Activated CD4-positive, alpha-beta T cell treated with anti-CD3 and anti-CD28 coated beads, Interleukin-10, Interleukin-2, amounts not matched to agents 100 ng/mL and 50 ng/mL, durations not matched to agents 16 hours and 8 hours (primary cell): ENCODE measurements at regions not wholly inside any gene's neighbourhood (a gene's known extent, or its start where the extent isn't known, plus 50 kb on each side); places are given as distances from the start of the nearest gene placed in this dataset.

Experiments used
- DNase-seq: peaks from one replicate; pipeline ENCODE4 v3.0.0-alpha.2; 2020

DNA sequence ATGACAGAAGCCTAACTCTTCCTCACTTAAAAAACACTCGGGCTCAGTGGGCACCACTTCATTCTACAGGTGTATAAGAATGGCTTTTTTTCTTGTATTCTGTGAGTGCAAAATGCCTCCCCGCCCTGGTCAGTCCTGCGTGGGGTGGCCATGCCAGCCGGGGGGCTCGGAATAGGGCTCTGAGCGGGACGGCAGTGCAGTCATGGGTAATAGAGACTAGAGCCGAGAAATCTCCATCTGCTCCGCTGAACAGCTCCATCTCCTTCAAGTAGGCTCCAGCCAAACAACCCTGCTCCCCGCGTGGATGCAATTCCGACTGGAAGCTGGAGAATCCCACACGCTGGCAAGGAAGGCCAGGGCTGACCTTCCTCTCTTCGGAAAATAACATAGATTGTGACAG is 317.0 kb upstream of the IRX4 start:
- no peak for DNase-seq

DNA sequence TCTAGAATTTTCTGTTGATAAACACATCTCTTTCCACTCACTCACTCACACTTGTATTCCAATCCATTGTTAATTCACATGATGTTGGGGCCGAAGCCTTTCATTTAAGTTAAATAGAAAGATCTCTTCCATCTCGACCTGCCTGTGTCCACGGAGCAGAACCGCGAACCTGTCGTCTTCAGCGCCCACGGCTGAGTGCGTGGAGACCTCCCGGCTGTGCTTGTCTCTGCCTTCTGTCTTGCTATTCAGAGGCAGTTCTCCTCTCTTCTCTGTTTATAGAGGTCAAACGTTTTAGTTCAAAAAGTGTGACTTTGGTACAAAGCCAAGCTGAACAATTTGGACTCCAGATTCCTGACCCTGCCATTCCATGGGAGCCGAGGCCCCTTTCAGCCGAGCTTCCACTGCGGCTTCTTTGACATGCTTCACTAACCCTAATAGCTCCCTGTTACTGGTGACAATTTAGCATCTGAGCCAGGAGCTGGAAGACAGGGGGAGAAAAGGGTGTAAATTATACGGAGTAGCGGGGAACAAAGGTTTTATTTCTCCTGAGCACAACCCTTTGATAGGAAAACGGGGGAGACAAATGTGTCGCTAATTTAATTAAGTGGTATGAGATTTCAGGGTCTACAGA is 314.4 kb upstream of the IRX4 start:
- no peak for DNase-seq

DNA sequence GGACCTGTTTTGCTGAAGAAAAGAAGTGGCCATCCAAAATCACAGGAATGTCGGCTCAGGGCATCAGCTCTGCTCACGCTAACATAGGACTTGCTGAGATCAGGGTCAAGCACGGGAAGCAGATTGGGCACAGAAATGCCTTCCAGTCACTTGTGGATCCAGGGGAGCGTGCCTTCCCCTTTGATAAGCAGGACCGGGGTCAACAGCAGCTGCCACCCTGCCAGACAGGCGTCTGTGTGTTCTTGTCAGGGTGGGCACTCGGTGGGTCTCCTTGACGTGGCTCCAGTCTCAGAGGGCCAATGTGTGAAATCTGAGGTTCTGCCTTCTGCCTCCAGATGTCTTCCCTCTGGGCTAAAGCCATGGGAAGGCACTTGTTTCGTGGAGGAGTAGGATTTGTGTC is 313.7 kb upstream of the IRX4 start:
- DNase-seq: no peak

DNA sequence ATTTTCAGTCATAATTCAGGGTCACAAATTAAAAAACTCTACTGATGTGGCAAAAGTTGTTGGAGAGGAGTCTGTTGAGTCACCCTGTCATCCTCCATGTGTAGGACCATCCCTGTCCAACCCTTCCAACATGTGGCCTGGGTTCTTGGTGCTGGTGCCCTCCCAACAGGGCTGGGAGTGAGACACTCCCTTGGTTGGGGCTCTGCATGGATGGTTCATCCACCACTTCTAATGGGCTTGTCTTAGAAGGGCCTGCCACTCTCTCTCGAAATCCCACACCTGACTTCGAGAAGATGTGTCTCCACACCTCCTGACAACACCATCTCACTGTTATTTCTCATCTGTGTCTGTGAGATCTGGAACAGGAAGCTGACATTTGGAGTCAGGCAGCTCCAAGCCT is 312.2 kb upstream of the IRX4 start:
- DNase-seq: no peak

DNA sequence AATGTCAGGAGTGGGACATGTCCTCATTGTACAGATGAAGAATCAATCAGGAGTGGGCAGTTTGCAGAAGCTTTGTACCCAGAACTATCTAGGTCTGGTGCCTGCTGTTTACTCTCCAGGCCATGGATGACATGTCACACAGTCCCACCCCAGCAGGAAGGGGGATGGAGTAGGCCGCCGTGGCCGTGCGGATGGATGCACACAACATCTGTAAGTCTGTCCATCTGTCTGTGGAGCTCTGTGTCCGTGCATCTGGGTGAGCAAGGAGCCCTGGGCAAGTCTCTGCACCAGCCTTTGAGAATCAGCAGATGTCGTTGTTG is 311.5 kb upstream of the IRX4 start:
- DNase-seq: no peak

DNA sequence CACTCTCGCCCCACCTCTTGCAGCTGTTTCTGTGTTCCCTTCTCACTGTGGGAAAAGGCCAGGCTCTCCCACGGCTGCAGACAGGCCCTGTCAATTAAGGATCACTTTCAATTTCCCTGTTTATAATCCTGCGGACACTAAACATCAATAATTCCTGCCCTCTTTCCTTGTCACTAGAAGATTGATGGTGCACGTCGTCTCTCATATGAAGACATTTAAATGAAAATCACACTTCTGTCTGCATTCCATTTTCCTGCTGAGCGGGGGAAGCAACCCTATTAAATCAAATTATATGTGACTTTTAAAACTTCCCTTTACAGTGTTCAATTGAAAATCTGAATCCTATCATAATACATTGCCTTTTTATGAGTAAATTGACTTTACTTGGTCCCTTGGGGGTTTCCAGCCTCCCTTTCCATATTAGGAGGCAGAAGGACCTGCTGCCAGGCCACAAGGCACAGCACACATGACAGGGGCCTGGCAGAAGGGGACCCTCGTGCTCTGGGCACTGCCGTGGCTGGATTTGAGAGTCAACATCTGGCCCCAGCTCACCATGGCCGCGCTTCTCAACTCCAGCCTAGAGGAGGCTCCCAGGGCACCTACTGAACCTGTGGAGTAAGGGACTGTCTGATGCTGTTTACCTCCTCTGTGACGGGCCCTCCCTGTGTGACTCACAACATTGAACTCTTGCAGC is 311.0 kb upstream of the IRX4 start:
- no peak for DNase-seq

DNA sequence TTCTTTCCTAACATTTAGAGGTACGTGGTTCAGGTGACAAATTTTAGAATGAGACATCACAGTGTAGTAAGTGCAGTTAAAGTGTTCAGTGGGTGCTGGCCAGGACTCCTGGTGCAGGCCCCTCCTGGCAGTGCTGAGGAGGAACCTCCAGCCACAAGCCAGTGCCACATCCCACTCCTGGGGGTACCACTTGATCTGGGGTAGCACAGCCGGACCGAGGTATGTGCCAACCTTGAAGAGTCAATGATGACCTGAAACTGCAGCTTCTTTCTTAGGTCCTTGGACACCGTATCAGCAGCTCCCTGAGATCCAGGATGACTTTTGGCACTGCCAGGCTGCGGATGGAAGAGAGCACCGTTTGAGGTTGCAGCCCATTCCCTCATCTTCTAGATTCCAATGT is 310.4 kb upstream of the IRX4 start:
- no peak for DNase-seq

DNA sequence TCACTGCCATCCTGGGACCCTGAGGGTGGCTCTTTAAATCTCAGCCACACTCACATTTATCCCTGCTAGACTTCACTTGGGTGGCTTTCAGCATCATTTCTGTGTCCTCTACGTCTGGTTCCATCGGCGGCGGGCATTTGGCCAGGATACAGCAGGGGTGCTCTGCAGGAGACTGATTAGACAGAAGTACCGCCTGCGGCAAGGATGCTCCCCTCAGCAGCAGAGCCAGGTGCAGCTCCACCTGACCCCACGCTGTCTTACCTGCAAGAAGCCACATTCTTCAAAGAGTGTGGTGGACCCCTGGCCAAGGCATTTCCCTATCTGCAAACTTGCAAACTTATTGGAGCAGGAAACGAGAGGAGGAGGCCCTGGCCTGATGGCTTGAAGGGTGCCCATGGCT is 309.8 kb upstream of the IRX4 start:
- DNase-seq: no peak

DNA sequence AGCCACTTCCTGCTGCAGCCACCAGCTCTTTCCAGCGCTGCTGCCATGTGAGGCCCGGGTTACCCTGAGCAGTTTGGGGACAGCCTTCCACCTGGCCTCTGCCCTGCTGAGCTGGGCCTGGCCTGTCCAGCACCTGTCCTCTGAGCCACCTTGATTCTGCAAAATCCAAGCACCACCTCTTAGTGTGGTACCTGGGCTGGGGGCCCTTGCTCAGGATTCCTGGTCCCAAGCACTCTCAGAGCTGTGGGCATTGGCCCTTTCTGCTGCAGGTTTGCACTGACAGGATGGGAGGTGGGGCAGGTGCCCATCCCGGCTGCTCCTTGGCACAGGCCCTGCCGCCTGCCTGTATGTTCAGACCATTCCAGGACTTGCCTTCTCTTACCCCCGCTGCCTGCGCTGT is 309.2 kb upstream of the IRX4 start:
- DNase-seq: no peak

DNA sequence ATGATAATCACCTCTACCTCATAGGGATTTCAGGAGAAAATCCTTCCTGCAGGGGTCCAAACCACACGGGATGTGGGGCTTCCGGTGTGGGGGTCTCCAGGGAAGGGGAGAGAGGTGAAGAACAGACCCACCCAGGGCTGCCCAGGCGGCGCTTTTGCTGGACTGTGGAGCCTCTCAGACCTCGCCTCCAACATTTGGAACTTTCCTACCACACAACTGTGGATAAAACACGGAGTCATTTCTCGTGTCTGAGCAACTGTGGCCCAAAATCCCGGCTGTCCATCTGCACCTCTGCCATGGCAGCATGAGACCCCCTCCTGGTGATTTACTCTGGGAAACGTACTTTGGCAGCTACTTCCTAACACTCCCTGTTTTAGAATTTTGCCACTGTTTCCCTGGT is 307.8 kb upstream of the IRX4 start:
- no peak for DNase-seq

DNA sequence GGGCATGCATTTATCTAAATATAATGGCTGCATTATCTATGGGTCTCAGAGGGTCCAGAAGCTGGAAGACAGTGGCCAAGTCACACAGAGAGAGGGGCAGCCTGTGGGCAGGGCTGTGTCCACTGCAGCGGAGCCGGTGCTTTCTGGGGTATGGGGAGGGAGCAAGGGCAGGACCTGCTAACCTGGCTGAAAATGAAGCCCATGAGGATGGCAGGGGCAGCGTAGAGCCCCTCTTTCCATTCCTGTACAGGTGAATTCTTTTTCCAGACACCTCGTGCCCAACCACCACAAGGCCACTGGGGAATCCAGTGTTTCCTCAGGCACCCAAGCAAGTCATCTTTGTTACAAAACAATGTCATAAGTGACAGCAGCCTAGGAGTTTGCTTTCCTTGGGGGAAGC is 305.9 kb upstream of the IRX4 start:
- no peak for DNase-seq

DNA sequence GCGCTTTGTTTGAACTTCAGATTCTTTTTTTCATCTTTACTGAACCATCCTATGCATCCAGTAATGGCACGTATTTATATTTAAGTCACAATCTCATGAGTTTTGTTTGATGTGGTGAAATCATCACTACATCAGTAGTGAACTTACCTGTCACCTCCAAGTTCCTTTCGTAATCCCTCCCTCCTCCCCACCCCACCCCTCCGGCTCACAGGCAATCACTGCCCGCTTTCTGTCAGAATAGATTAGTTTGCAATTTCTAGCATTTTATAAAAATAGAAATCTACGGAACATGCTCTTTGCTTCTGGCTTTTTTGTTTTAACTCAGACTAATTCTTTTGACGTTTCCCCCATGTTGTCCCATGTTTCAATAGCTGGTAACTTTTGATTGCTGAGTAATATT is 305.4 kb upstream of the IRX4 start:
- DNase-seq: no peak

DNA sequence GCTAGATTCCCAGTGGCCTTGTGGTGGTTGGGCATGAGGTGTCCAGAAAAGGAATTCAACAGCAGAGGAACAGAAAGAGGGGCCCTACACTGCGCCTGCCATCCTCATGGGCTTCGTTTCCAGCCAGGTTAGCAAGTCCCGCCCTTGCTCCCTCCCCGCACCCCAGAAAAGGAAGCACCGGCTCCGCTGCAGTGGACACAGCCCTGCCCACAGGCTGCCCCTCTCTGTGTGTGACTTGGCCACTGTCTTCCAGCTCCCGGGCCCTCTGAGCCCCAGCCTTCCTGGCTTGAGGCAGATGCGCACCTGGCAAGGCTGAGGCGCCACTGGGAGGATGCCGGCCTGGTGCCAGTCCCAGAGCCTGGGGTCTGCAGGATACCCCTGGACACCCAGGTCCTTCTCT is 305.0 kb upstream of the IRX4 start:
- no peak for DNase-seq

DNA sequence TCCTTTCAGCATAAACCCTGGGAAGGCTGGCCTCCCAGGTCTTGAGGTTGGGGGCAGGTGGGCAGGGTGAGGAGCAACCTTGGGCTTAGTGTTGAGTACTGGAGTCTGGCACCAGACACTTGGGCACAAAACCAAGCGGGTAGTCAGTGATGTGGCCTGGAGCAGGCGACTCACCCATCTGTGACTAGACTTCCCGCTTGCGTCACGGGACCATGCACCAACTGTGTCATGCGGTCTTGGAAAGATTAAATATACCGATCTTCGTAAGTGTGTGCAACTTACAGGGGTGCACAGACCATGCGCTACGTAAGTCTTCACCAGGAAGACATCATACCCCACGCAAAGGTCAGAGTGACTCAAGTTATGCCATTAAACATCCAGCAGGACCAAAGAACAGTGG is 304.4 kb upstream of the IRX4 start:
- no peak for DNase-seq

DNA sequence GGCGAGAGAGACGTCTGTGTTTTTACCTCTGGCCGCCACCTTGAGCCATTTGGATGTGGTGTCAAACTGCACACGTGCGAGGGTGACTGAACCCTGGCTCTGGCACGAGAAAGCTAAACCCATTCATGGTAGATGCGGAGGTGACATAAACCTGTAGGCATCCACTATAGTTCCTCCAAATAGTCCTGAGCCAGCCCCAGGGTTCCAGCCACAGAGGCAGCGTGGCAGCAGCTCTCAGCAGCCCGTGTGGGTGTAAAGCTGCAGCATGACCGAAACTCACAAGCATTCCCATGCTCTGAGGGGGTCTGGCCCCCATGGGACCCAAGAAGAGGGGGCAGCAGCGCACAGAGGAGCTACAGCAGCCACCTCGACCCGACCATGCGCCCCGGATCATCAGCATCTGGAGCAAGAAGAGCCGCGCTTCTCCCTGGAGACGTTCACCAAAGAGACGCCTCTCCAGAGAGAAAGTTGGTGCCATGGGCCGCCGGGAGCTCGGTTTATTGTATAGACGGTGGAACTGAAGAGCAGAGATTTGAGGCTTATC is 303.8 kb upstream of the IRX4 start:
- DNase-seq: no peak

DNA sequence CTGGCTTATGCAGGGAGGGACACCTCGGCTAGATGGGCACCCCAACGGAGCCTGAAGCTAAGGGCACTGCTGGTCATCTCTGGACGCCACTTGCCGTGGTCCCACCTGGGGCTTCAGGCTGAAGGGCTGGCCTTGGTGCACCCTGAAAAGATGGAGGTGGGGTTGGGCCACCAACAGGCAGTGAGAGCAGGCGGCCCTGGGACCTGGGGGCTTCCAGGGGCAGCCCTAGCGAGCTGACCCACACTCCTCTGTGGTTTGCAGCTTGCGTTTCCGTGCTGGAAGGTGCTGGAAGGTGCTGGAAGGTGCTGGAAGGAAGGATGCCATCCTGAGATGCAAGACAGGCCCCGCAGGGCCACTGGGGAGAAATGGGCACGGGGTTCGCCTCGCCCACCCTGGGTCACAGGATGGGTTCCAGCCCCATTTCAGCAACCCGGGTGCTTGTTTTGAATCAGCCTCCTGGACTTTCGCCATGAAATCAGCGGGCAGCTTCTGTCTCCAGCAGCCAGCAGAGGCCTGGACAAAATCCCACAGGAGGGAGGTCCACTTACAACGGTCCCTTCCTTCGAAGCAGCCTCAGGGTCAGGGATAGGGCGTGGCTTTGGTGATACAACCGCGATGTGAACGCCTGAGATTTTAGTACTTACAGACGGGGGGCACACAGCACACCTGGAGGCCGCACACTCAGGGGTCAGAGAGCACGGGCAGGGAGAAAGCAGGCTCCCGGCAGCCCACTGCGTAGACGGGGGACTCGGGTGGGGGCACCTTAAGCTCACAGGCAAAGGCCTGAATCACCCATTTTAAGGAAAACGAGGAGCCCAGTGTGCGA is 303.1 kb upstream of the IRX4 start:
- no peak for DNase-seq

DNA sequence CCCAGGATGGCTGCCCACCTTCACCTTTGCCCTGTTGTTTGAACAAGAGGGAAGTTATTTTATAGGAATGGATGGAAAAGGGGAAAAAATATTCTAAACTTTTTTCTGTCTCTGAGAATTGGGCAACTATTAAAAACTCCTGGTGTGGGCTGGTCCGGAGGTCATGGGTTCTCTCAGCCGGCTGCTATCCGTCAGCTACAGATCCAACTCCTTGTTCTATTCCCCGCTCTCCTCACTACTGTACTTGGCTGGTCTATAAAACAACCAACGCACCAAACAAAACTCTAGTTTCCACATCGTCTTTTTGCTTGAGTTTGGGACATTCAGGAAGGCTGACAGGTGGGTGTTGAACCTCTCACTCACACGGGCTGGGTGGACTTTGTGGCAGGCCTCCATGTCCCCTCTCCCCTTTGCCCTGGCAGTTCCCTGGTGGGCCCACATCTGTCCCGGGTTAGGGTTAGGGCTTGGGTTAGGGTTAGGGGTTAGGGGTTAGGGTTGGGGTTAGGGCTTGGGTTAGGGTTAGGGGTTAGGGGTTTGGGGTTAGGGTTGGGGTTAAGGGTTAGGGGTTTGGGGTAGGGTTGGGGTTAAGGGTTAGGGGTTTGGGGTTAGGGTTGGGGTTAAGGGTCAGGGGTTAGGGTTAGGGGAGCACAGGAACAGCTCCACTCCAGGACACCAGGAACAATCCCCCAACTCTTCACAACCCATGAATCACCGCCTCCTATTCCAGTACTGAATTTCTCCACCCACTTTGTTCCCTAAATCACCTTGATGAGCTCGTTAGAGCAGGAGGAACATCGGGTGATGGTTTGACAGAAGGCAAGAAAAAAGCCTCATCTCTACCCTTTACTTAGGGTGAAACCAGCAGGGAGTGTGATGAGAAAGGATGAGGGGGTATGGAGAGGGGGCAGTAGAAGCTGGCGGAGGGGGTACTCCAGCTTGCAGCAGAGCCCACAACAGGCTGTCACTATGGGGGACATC is 302.1 kb upstream of the IRX4 start:
- DNase-seq: no peak

DNA sequence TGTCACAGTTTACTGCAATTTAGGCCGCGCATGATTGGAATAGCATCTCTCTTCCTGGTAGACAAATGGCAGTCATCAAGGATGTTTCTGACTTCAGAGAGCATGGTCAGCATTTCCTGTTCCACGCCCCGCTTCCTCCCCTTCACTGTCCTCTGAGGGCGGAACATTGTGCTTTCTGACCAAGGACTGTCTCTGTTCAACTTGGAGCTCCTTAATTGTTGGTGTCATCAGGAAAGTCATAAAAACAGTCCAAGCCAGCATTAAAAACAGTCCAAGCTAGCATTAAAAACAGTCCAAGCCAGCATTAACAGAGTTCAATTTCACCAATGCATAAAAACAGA is 301.3 kb upstream of the IRX4 start:
- no peak for DNase-seq

DNA sequence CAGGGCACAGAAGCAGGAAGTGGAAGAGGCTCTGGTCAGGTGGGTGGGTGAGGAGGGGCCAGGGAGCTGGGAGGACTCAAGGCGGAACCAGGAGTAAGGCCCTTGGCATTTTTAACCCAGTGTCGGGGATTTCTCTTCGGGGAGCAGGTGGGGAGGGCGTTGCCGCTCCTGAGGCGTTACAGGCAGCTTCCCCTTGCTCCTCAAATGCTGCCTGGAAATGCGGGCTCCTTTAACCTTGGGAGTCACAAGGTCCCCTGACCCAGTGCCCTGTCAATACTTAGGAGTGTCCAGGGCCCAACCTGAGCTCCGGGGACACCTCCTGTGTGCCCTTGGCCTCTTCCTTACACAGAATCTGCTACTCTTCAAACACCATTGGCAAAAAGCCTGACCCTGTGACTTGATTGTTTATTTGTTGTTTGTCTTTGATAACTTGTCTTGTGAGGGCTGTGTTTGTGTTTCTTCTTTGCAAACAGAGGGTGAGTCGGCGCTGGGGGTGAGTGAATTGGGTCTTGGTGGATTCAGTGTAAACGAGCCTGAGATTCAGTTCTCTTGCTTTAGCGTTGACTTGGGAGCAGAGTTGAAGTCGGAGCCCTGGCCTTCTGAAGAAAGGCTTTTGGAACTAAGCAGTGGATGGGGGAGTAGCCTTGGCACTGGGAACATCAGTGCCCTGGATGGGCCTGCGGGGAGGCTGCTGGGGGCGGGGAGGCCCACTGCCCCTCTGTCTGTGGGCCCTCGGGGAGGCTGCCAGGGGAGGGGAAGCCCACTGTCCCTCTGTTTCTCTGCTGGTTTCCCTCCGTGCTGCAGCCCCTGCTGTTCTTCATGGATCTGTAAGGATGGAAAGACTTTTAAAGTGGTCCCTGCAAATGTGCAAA is 300.7 kb upstream of the IRX4 start:
- no peak for DNase-seq

DNA sequence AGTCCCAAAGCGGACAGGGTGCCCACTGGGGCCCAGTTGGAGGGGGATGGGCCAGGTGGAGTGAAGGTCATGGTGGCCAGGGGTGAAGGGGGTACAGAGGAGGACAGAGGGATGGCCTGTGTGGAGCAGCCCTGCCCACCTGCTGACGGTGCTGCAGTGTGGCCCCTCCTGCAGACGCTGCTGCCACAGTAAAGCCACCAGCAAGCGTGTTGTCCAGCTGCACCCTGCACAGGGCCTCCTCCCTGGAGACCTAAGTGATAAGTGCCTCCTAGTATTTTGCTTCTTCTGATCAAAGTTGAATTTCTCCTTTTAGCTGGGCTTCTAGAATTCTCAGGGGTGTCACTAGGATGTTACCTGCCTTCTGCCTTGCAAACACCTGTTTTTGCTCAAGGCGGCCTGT is 299.3 kb upstream of the IRX4 start:
- no peak for DNase-seq

DNA sequence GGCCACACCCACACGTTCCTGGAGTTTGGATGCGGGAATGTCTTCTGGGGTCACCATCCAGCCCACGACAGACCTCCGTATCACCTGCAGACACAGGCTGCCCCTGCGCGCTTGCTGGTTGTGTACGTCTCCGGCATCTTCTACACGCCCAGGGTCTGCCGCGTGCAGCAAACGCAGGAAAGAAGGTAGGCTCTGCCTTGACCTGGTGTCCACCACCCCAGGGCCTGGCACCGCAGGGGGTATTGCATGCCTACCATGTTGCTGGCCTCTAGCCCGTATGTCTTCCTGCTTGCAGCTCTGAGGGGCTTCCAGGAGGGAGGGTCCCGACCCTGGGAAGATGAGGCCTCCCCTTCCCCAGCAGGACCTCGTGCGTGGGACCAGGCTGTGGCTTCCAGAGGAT is 298.8 kb upstream of the IRX4 start:
- DNase-seq: no peak

DNA sequence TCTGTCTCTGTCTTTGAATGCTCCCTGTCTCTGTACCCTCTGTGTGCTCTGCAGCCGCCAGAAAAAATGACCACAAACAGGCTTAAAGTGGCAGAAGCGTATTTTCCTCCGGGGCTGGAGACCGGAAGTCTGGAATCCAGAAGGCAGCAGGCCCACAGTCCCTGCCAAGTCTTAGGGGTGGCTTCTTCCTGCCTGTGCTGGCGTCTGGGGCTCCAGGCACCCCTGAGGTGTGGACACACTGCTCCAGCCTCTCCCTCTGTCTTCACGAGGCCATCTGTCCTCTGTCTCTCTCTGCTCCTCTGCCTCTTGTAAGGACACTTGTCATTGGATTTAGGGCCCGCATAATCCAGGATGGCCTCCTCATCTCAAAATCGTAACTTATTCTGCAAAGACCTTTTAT is 298.4 kb upstream of the IRX4 start:
- no peak for DNase-seq
